ENCODE measurements at regions not wholly inside any gene's neighbourhood (a gene's known extent, or its start where the extent isn't known, plus 50 kb on each side); places are given as distances from the start of the nearest gene placed in this dataset.

- Histone ChIP-seq H3K27ac (ENCODE audit: low read depth, low read length) (no peak overlapping the region), H3K9ac (ENCODE audit: low read depth, low read length) (no peak overlapping the region), H3K4me3 (ENCODE audit: low read depth, low read length) (no peak overlapping the region), H3K4me1 (ENCODE audit: control insufficient read depth, insufficient read depth, low read length) (no peaks in the 10 kb centered on the region), H3K9me3 (ENCODE audit: control insufficient read depth, insufficient read depth, low read length) (no peaks in the 10 kb centered on the region), H3K27me3 (ENCODE audit: control insufficient read depth, insufficient read depth, low read length) (no peaks in the 10 kb centered on the region), H3K36me3 (ENCODE audit: control insufficient read depth, insufficient read depth, low read length) (no peaks in the 10 kb centered on the region)
Observed at GRCh38 chr5:98994611-98995010, 65.8 kb upstream of the CHD1 start.

- H3K9ac ChIP-seq (ENCODE audit: low read depth, low read length) = no peak overlapping the region
- no peak overlapping the region for H3K4me3 ChIP-seq (ENCODE audit: low read depth, low read length)
- H3K4me1 ChIP-seq (ENCODE audit: control insufficient read depth, insufficient read depth, low read length) = no peaks in the 10 kb centered on the region
- H3K27ac ChIP-seq (ENCODE audit: low read depth, low read length) = no peak overlapping the region
- H3K9me3 ChIP-seq (ENCODE audit: control insufficient read depth, insufficient read depth, low read length) = no peaks in the 10 kb centered on the region
- H3K27me3 ChIP-seq (ENCODE audit: control insufficient read depth, insufficient read depth, low read length) = no peaks in the 10 kb centered on the region
- no peaks in the 10 kb centered on the region for H3K36me3 ChIP-seq (ENCODE audit: control insufficient read depth, insufficient read depth, low read length)
Observed at GRCh38 chr5:98993512-98993911, 64.7 kb upstream of the CHD1 start.

- Histone ChIP-seq H3K36me3 (ENCODE audit: control insufficient read depth, insufficient read depth, low read length) (no peaks in the 10 kb centered on the region), H3K27ac (ENCODE audit: low read depth, low read length) (no peak overlapping the region), H3K4me3 (ENCODE audit: low read depth, low read length) (no peak overlapping the region), H3K9me3 (ENCODE audit: control insufficient read depth, insufficient read depth, low read length) (no peaks in the 10 kb centered on the region), H3K27me3 (ENCODE audit: control insufficient read depth, insufficient read depth, low read length) (no peaks in the 10 kb centered on the region), H3K9ac (ENCODE audit: low read depth, low read length) (no peak overlapping the region), H3K4me1 (ENCODE audit: control insufficient read depth, insufficient read depth, low read length) (no peaks in the 10 kb centered on the region)
Observed at GRCh38 chr5:98992552-98992951, 63.7 kb upstream of the CHD1 start.

GRCh38 chr5:98989727-98990126 is 60.9 kb upstream of the CHD1 start:
- H3K4me3 ChIP-seq (ENCODE audit: low read depth, low read length) = no peak overlapping the region
- no peaks in the 10 kb centered on the region for H3K9me3 ChIP-seq (ENCODE audit: control insufficient read depth, insufficient read depth, low read length)
- H3K36me3 ChIP-seq (ENCODE audit: control insufficient read depth, insufficient read depth, low read length) = no peaks in the 10 kb centered on the region
- H3K4me1 ChIP-seq (ENCODE audit: control insufficient read depth, insufficient read depth, low read length) = no peaks in the 10 kb centered on the region
- H3K27me3 ChIP-seq (ENCODE audit: control insufficient read depth, insufficient read depth, low read length) = no peaks in the 10 kb centered on the region
- H3K27ac ChIP-seq (ENCODE audit: low read depth, low read length) = no peak overlapping the region
- no peak overlapping the region for H3K9ac ChIP-seq (ENCODE audit: low read depth, low read length)

GRCh38 chr5:98986587-98986986 is 57.8 kb upstream of the CHD1 start:
- no peaks in the 10 kb centered on the region for H3K36me3 ChIP-seq (ENCODE audit: control insufficient read depth, insufficient read depth, low read length)
- H3K9ac ChIP-seq (ENCODE audit: low read depth, low read length) = no peak overlapping the region
- no peaks in the 10 kb centered on the region for H3K9me3 ChIP-seq (ENCODE audit: control insufficient read depth, insufficient read depth, low read length)
- H3K27ac ChIP-seq (ENCODE audit: low read depth, low read length) = no peak overlapping the region
- no peak overlapping the region for H3K4me3 ChIP-seq (ENCODE audit: low read depth, low read length)
- no peaks in the 10 kb centered on the region for H3K4me1 ChIP-seq (ENCODE audit: control insufficient read depth, insufficient read depth, low read length)
- H3K27me3 ChIP-seq (ENCODE audit: control insufficient read depth, insufficient read depth, low read length) = no peaks in the 10 kb centered on the region

GRCh38 chr5:98982880-98983279 is 54.1 kb upstream of the CHD1 start:
- Histone ChIP-seq H3K9me3 (ENCODE audit: control insufficient read depth, insufficient read depth, low read length) (no peaks in the 10 kb centered on the region), H3K27ac (ENCODE audit: low read depth, low read length) (no peak overlapping the region), H3K36me3 (ENCODE audit: control insufficient read depth, insufficient read depth, low read length) (no peaks in the 10 kb centered on the region), H3K4me1 (ENCODE audit: control insufficient read depth, insufficient read depth, low read length) (no peaks in the 10 kb centered on the region), H3K4me3 (ENCODE audit: low read depth, low read length) (no peak overlapping the region), H3K9ac (ENCODE audit: low read depth, low read length) (no peak overlapping the region), H3K27me3 (ENCODE audit: control insufficient read depth, insufficient read depth, low read length) (no peaks in the 10 kb centered on the region)

Measured in HUES48 (cell line).